ENCODE measurements at regions not wholly inside any gene's neighbourhood (a gene's known extent, or its start where the extent isn't known, plus 50 kb on each side); places are given as distances from the start of the nearest gene placed in this dataset.

GRCh38 chr11:69383372-69384250 is 89.7 kb downstream of the MYEOV start:
- H3K27ac ChIP-seq (ENCODE audit: low read depth, low read length) = no peak overlapping the region

More at GRCh38 chr11:69383372-69384250, 89.7 kb downstream of the MYEOV start:
- Histone ChIP-seq H4K5ac (ENCODE audit: insufficient read length, low read depth, low read length) (no peak overlapping the region), H3K9me3 (ENCODE audit: insufficient read depth in 2 of 2, low read depth in 1 of 2, low read length in 1 of 2) (peaks cover 4 to 13% of the 10 kb centered on the region in 2 experiments), H3K4me2 (ENCODE audit: insufficient read depth in 1 of 2, low read depth in 2 of 2, low read length in 2 of 2) (no peak overlapping the region), H3K23me2 (ENCODE audit: low read depth, low read length) (no peaks in the 10 kb centered on the region), H3K4ac (replicated peaks; ENCODE audit: insufficient read length, low read depth, low read length) (no peak overlapping the region), H2BK20ac (ENCODE audit: low read length) (no peak overlapping the region), H2BK12ac (ENCODE audit: low read depth, low read length) (peak overlapping the region; percentile 56; the same call in 1 of the 2 replicates), H2AFZ (ENCODE audit: low read length) (no peak overlapping the region), H3K14ac (ENCODE audit: insufficient read length) (no peak overlapping the region), H2BK15ac (ENCODE audit: low read length) (no peak overlapping the region), H3K27me3 (replicated peaks in 1 of 4; ENCODE audit: control insufficient read depth in 3 of 4, extremely low read depth in 1 of 4, insufficient read depth in 3 of 4, low read length in 3 of 4) (no peaks in the 10 kb centered on the region), H3K4me3 (ENCODE audit: extremely low read depth in 1 of 4, insufficient read depth in 2 of 4, low read depth in 3 of 4, low read length in 4 of 4) (no peak overlapping the region), H3K79me2 (ENCODE audit: control insufficient read depth in 1 of 2, insufficient read depth in 2 of 2, low read length in 2 of 2) (no peaks in the 10 kb centered on the region), H3K4me1 (replicated peaks in 1 of 4; ENCODE audit: control insufficient read depth in 3 of 4, insufficient read depth in 4 of 4, low read length in 3 of 4) (peaks cover 0 to 7% (median 0%) of the 10 kb centered on the region in 4 experiments; a peak in 2 of 7 replicates), H2BK120ac (replicated peaks; ENCODE audit: low read depth, low read length) (no peak overlapping the region), H2BK5ac (ENCODE audit: low read depth, low read length) (no peak overlapping the region), H4K91ac (replicated peaks; ENCODE audit: insufficient read length, low read length) (no peak overlapping the region), H3K9ac (replicated peaks in 1 of 4; ENCODE audit: extremely low read depth in 1 of 4, low read depth in 3 of 4, low read length in 3 of 4) (no peak overlapping the region), H4K20me1 (replicated peaks in 1 of 2; ENCODE audit: control insufficient read depth in 1 of 2, insufficient read depth in 2 of 2, low read length in 2 of 2) (no peaks in the 10 kb centered on the region), H2AK5ac (ENCODE audit: low read depth, low read length) (no peak overlapping the region), H3K23ac (ENCODE audit: insufficient read length) (no peak overlapping the region), H3K18ac (ENCODE audit: extremely low read depth, low read length) (no peak overlapping the region), H4K8ac (ENCODE audit: extremely low read depth, insufficient read depth, low read length) (no peak overlapping the region; the same call in 1 of the 2 replicates), H3K36me3 (ENCODE audit: control insufficient read depth in 2 of 4, insufficient read depth in 4 of 4, low read length in 3 of 4) (no peaks in the 10 kb centered on the region), H3K56ac (replicated peaks; ENCODE audit: insufficient read length, low read depth, low read length) (no peak overlapping the region), H3K79me1 (ENCODE audit: low read depth, low read length) (no peaks in the 10 kb centered on the region)
- whole genome bisulfite sequencing, 2 experiments (ENCODE audit: extremely low coverage in 1 of 2, insufficient coverage in 1 of 2, insufficient read length in 1 of 2, insufficient replicate concordance in 2 of 2, low coverage in 1 of 2, low lambda C conversion rate in 2 of 2, missing lambda C conversion rate in 1 of 2) = 90% methylated on average over 12 of the region's 13 CpGs; no CpG with 5 or more reads in 1 of the 2 experiments
- CTCF ChIA-PET (ENCODE audit: partially characterized antibody) = interaction anchor here (0.5 to 3.1 kb wide), 5 partner anchors 13 to 91 kb away, joined by 3 to 13 read pairs (median 3); no protein-coding TSS in a partner anchor
- no peak for DNase-seq (ENCODE audit: low read depth in 1 of 2, low spot score in 2 of 2)
- no peak for TF ChIP-seq SP4 (IDR thresholded peaks at IDR 0.05; ENCODE audit: low read length)
- no peak for FAIRE-seq
- POLR2A ChIA-PET (ENCODE audit: partially characterized antibody) = interaction anchor here (1.5 kb wide), 1 partner anchor 255 kb away, joined by 4 read pairs; no protein-coding TSS in a partner anchor

All from H1 (cell line).